ENCODE measurements at regions not wholly inside any gene's neighbourhood (a gene's known extent, or its start where the extent isn't known, plus 50 kb on each side); places are given as distances from the start of the nearest gene placed in this dataset.

DNA sequence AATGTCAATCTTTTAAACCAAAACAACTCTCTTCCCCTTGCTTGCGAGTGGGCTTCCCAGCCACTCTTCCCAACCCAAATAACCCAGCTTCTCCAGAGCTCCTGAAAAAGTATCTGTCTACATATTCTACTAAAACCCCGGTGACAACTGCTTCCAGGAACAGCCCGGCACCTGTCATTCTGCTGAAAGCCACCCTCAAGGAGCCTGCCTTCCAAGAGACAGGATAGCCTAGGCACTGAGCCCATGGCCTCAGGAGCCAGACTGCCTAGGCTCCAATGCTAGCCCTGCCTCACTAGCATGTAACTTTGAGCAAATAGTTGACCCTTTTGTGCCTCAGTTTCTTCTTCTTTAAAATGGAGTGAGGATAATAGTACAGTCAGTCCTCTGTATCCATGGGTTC lies 459.8 kb downstream of the SOX6 start:
- no peak for TF ChIP-seq POLR2AphosphoS5 (IDR thresholded peaks at IDR 0.05; ENCODE audit: borderline replicate concordance, low read depth, low read length)
- no peak for TF ChIP-seq EZH2 (IDR thresholded peaks at IDR 0.05)
- TF ChIP-seq FOXP2 (optimal IDR thresholded peaks at IDR 0.05; ENCODE audit: control extremely low read depth, extremely low read length, insufficient read depth): no peak

Measured in SK-N-MC (cell line).